ENCODE measurements at regions not wholly inside any gene's neighbourhood (a gene's known extent, or its start where the extent isn't known, plus 50 kb on each side); places are given as distances from the start of the nearest gene placed in this dataset.
"Not testable (repeated sequence)": the region's sequence is repeated elsewhere in the genome, so short reads cannot be mapped to it uniquely, and the experiment has no call there.

- in situ Hi-C loops (cut with MboI; ENCODE audit: low sequenced_read_pairs, unreplicated experiment); DNase-seq (ENCODE audit: low spot score): not testable (repeated sequence)
These were observed 158.6 kb downstream of the OR4F15 start for GRCh38 chr15:101970605-101971004.

DNA sequence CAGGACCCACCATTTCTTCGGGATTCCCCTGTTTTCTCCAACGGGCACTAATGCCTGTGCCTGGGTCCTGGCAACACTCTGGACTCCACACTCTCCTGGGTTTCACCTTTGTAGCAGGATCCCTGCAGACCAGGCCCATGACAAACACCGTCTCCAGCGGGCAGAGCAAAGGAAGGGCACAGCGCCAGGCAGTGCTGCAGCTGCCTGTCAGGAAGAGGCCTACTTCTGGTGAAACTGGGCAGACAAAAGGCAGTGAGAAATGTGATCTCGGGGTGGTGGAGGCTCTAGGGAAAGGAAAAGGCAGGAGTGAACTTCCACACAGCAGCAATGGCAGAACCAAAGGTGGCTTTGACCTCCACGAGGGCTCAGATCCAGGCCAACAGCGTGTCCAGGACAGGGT is 165.3 kb downstream of the OR4F15 start:
- DNase-seq (ENCODE audit: low spot score); in situ Hi-C loops (cut with MboI; ENCODE audit: low sequenced_read_pairs, unreplicated experiment): not testable (repeated sequence)

DNA sequence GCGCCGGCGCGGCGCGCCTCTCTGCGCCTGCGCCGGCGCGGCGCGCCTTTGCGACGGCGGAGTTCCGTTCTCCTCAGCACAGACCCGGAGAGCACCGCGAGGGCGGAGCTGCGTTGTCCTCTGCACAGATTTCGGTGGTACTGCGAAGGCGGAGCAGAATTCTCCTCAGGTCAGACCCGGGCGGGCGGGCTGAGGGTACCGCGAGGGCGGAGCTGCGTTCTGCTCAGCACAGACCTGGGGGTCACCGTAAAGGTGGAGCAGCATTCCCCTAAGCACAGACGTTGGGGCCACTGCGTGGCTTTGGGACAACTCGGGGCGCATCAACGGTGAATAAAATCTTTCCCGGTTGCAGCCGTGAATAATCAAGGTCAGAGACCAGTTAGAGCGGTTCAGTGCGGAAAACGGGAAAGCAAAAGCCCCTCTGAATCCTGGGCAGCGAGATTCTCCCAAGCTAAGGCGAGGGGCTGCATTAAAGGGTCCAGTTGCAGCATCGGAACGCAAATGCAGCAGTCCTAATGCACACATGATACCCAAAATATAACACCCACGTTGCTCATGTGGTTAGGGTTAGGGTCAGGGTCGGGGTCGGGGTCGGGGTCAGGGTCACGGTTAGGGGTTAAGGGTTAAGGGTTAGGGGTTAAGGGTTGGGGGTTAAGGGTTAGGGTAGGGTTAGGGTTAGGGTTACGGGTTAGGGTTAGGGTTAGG is 168.4 kb downstream of the OR4F15 start:
- peak; percentile 21 for DNase-seq (ENCODE audit: low spot score)

More for the DNA sequence above, 168.4 kb downstream of the OR4F15 start:
- in situ Hi-C loops (cut with MboI; ENCODE audit: low sequenced_read_pairs, unreplicated experiment), result not testable (repeated sequence)

All from GM13976 (cell line).